ENCODE measurements at regions not wholly inside any gene's neighbourhood (a gene's known extent, or its start where the extent isn't known, plus 50 kb on each side); places are given as distances from the start of the nearest gene placed in this dataset.

GRCh38 chr5:145483212-145483611 is 351.9 kb downstream of the PRELID2 start:
- ATAC-seq, result peak; percentile 56
- no peak for TF ChIP-seq POU6F1 (CRISPR knock-in tag; IDR thresholded peaks at IDR 0.05; ENCODE audit: borderline replicate concordance, low read depth)
- TF ChIP-seq ZFP3 (CRISPR knock-in tag; IDR thresholded peaks at IDR 0.05), result no peak
- no peak for TF ChIP-seq TSHZ2 (CRISPR knock-in tag; IDR thresholded peaks at IDR 0.05)
- TF ChIP-seq BACH2 (CRISPR knock-in tag; IDR thresholded peaks at IDR 0.05; ENCODE audit: borderline replicate concordance), result no peak
- no peak for TF ChIP-seq ZNF8 (CRISPR knock-in tag; IDR thresholded peaks at IDR 0.05)

- ATAC-seq, result peak; percentile 52
- TF ChIP-seq ISL1 (CRISPR knock-in tag; IDR thresholded peaks at IDR 0.05) (peak; percentile 42; the same call in 1 of the 2 replicates), ZNF8 (CRISPR knock-in tag; IDR thresholded peaks at IDR 0.05) (no peak), TCF4 (CRISPR knock-in tag; IDR thresholded peaks at IDR 0.05; ENCODE audit: borderline replicate concordance) (no peak), POU6F1 (CRISPR knock-in tag; IDR thresholded peaks at IDR 0.05; ENCODE audit: borderline replicate concordance, low read depth) (no peak)
These were observed 355.3 kb downstream of the PRELID2 start for GRCh38 chr5:145479857-145480256.

- ATAC-seq, result peak; percentile 63
- peak; percentile 90 for TF ChIP-seq ZFP3 (CRISPR knock-in tag; IDR thresholded peaks at IDR 0.05)
- TF ChIP-seq TOX (CRISPR knock-in tag; IDR thresholded peaks at IDR 0.05; ENCODE audit: borderline replicate concordance), result no peak
These were observed 355.9 kb downstream of the PRELID2 start for GRCh38 chr5:145479271-145479670.

GRCh38 chr5:145478651-145479050 is 356.5 kb downstream of the PRELID2 start:
- TF ChIP-seq TSHZ2 (CRISPR knock-in tag; IDR thresholded peaks at IDR 0.05), result no peak
- TF ChIP-seq TCF4 (CRISPR knock-in tag; IDR thresholded peaks at IDR 0.05; ENCODE audit: borderline replicate concordance), result no peak
- TF ChIP-seq ZFP3 (CRISPR knock-in tag; IDR thresholded peaks at IDR 0.05), result no peak
- TF ChIP-seq ZNF70 (CRISPR knock-in tag; IDR thresholded peaks at IDR 0.05), result no peak
- no peak for TF ChIP-seq PPARA (CRISPR knock-in tag; IDR thresholded peaks at IDR 0.05; ENCODE audit: borderline replicate concordance)
- TF ChIP-seq ISL1 (CRISPR knock-in tag; IDR thresholded peaks at IDR 0.05), result no peak
- TF ChIP-seq CSDC2 (CRISPR knock-in tag; IDR thresholded peaks at IDR 0.05), result no peak
- TF ChIP-seq POU6F1 (CRISPR knock-in tag; IDR thresholded peaks at IDR 0.05; ENCODE audit: borderline replicate concordance, low read depth), result no peak
- TF ChIP-seq CSRNP3 (CRISPR knock-in tag; IDR thresholded peaks at IDR 0.05), result no peak
- TF ChIP-seq RARB (CRISPR knock-in tag; IDR thresholded peaks at IDR 0.05), result no peak
- TF ChIP-seq ARNTL (CRISPR knock-in tag; IDR thresholded peaks at IDR 0.05; ENCODE audit: borderline replicate concordance, low read depth), result no peak
- TF ChIP-seq GLIS3 (CRISPR knock-in tag; IDR thresholded peaks at IDR 0.05), result no peak
- TF ChIP-seq ESRRG (CRISPR knock-in tag; IDR thresholded peaks at IDR 0.05), result no peak
- TF ChIP-seq CREB5 (CRISPR knock-in tag; IDR thresholded peaks at IDR 0.05; ENCODE audit: low read depth), result no peak
- no peak for TF ChIP-seq TOX (CRISPR knock-in tag; IDR thresholded peaks at IDR 0.05; ENCODE audit: borderline replicate concordance)
- TF ChIP-seq ZC3H10 (CRISPR knock-in tag; IDR thresholded peaks at IDR 0.05), result no peak
- no peak for ATAC-seq
